ENCODE measurements at regions not wholly inside any gene's neighbourhood (a gene's known extent, or its start where the extent isn't known, plus 50 kb on each side); places are given as distances from the start of the nearest gene placed in this dataset.

DNA sequence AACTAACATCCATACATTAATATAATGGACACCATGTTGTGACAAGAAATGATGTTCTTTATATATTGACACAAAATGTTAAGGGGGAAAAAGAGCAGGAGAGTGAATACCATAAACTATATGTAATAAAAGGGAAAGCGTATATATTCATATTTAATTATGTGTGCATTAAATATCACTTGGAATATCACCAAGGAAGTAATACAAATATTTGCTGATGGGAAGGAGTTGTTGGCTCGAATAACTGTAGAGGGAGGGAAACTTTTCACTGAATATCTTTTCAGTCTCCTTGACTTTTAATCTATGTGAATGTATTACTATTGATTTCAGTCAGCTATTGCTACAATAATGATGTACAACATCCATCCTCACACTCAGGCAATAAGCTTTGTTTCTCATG is 167.0 kb upstream of the DPH6 start:
- TF ChIP-seq CTCF (IDR thresholded peaks at IDR 0.05; ENCODE audit: borderline replicate concordance, extremely low read depth, low read length, poor library complexity, severe bottlenecking) (no peak), EZH2 (IDR thresholded peaks at IDR 0.05; ENCODE audit: borderline replicate concordance, low read depth, low read length, severe bottlenecking) (no peak)

All from DND-41 (cell line).